Activated CD8-positive, alpha-beta T cell treated with anti-CD3 and anti-CD28 coated beads, Interleukin-2, amount 10 ng/mL, durations not matched to agents 7 days and 5 days (primary cell): ENCODE measurements at regions not wholly inside any gene's neighbourhood (a gene's known extent, or its start where the extent isn't known, plus 50 kb on each side); places are given as distances from the start of the nearest gene placed in this dataset.

Experiments used
- ATAC-seq: fragments of 150-1000 bp; cut with Tn5 transposase; one replicate; pipeline ENCODE4 v1.10.0; 2021; ENCODE audit warnings: moderate library complexity
- CTCF ChIA-PET: fragments of 350-600 bp; sonication (Branson Sonifier 250); formaldehyde crosslinking; loops from one replicate; lab custom pipeline; 2021; ENCODE audit warnings: antibody characterized with exemption; lab: Charles Lee
- POLR2A ChIA-PET: fragments of 350-600 bp; sonication (Branson Sonifier 250); formaldehyde crosslinking; loops from one replicate; lab custom pipeline; 2021; ENCODE audit warnings: antibody characterized with exemption; lab: Charles Lee
- DNase-seq: peaks from one replicate; pipeline ENCODE4 v3.0.0-alpha.2; 2020
- H3K27ac Mint-ChIP-seq: one replicate; pipeline ENCODE4 v1.8.0; 2021; ENCODE audit warnings: mild to moderate bottlenecking, mixed read lengths
- H3K27me3 Mint-ChIP-seq: one replicate; pipeline ENCODE4 v1.8.0; 2021; ENCODE audit warnings: low read depth, mixed read lengths
- H3K36me3 Mint-ChIP-seq: one replicate; pipeline ENCODE4 v1.8.0; 2021; ENCODE audit warnings: low read depth, mixed read lengths
- H3K4me1 Mint-ChIP-seq: one replicate; pipeline ENCODE4 v1.8.0; 2021; ENCODE audit warnings: low read depth, mixed read lengths
- H3K4me3 Mint-ChIP-seq: one replicate; pipeline ENCODE4 v1.8.0; 2021; ENCODE audit warnings: mild to moderate bottlenecking, mixed read lengths
- H3K9me3 Mint-ChIP-seq: one replicate; pipeline ENCODE4 v1.8.0; 2022; ENCODE audit warnings: mixed read lengths; ENCODE audit not compliant: insufficient read depth

DNA sequence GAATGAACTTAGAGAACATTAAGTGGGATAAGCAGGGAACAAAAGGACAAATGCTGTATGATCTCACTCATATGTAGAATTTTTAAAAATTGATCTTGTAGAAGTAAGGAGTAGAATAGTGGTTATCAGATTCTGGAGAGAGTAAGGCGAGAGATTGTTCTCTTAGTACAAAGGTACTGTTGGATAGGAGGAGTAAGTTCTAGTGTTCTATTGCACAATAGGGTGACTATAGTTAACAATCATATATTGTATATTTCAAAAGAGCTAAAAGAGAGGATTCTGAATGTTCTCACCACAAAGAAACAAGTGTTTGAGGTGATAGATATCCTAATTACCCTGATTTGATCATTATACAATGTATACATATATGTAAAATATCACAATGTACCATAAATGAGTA is 735.9 kb downstream of the NCAM2 start:
- ATAC-seq (no peak), DNase-seq (no peak)
- H3K4me3 Mint-ChIP-seq = no peak overlapping the region
- ChIA-PET POLR2A (no interaction called here), CTCF (no interaction called here)
- H3K27me3 Mint-ChIP-seq = no peaks in the 10 kb centered on the region
- no peaks in the 10 kb centered on the region for H3K4me1 Mint-ChIP-seq
- H3K36me3 Mint-ChIP-seq = no peaks in the 10 kb centered on the region
- peaks cover 4% of the 10 kb centered on the region for H3K9me3 Mint-ChIP-seq
- H3K27ac Mint-ChIP-seq = no peak overlapping the region

DNA sequence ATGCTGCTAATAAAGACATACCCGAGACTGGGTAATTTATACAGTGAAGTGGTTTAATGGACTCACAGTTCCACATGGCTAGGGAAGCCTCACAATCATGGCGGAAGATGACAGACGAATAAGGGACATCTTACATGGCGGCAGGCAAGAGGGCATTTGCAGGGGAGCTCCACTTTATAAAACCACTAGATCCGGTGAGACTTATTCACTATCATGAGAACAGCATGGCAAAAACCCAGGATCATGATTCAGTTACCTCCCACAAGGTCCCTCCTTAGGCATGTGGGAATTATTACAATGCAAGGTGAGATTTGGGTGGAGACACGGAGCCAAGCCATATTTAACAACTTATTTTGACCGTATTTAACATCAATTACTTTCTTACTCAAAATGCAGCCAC is 739.0 kb downstream of the NCAM2 start:
- Mint-ChIP-seq H3K27me3 (no peaks in the 10 kb centered on the region), H3K27ac (no peak overlapping the region), H3K36me3 (no peaks in the 10 kb centered on the region), H3K9me3 (no peaks in the 10 kb centered on the region), H3K4me1 (no peaks in the 10 kb centered on the region), H3K4me3 (no peak overlapping the region)
- ChIA-PET POLR2A (no interaction called here), CTCF (no interaction called here)
- no peak for DNase-seq
- no peak for ATAC-seq

DNA sequence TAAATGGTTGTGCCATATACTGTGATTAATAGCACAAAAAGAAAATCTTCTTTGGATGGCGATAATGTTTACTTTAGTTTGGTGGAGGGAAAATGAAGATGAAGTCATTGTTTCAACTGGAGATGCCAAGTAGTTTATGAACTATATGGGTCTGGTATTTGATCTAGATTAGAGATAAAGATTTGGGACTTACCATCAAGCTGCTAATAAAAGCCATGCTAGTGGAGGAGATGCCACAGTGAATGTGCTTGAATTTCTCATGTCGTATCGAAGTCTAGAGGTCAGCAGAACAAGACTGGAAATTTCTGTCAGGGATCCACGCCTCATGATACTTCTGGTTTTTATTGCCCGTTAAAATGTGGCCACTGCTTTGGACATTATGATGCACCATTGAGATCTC is 742.0 kb downstream of the NCAM2 start:
- no peak overlapping the region for H3K4me3 Mint-ChIP-seq
- CTCF ChIA-PET = no interaction called here

GRCh38 chr21:21750124-21750825 is 752.1 kb downstream of the NCAM2 start:
- POLR2A ChIA-PET = no interaction called here

More for the DNA sequence above, 742.0 kb downstream of the NCAM2 start:
- no peaks in the 10 kb centered on the region for H3K27me3 Mint-ChIP-seq
- H3K36me3 Mint-ChIP-seq = no peaks in the 10 kb centered on the region
- POLR2A ChIA-PET = no interaction called here
- ATAC-seq = no peak
- peaks cover 6% of the 10 kb centered on the region for H3K9me3 Mint-ChIP-seq
- H3K27ac Mint-ChIP-seq = no peak overlapping the region
- DNase-seq = no peak
- H3K4me1 Mint-ChIP-seq = no peaks in the 10 kb centered on the region

GRCh38 chr21:21751286-21751685 is 753.1 kb downstream of the NCAM2 start:
- H3K4me3 Mint-ChIP-seq = no peak overlapping the region
- POLR2A ChIA-PET = no interaction called here
- no peak for DNase-seq
- ATAC-seq = no peak
- H3K27me3 Mint-ChIP-seq = no peaks in the 10 kb centered on the region
- no peak overlapping the region for H3K27ac Mint-ChIP-seq
- CTCF ChIA-PET = no interaction called here
- H3K9me3 Mint-ChIP-seq = peaks cover 4% of the 10 kb centered on the region
- no peaks in the 10 kb centered on the region for H3K4me1 Mint-ChIP-seq
- no peaks in the 10 kb centered on the region for H3K36me3 Mint-ChIP-seq

More at GRCh38 chr21:21750124-21750825, 752.1 kb downstream of the NCAM2 start:
- H3K27ac Mint-ChIP-seq = no peak overlapping the region
- peaks cover 2% of the 10 kb centered on the region for H3K9me3 Mint-ChIP-seq
- H3K4me3 Mint-ChIP-seq = no peak overlapping the region
- no peaks in the 10 kb centered on the region for H3K4me1 Mint-ChIP-seq
- no peaks in the 10 kb centered on the region for H3K36me3 Mint-ChIP-seq
- no peak for ATAC-seq
- CTCF ChIA-PET = no interaction called here
- no peaks in the 10 kb centered on the region for H3K27me3 Mint-ChIP-seq
- DNase-seq = no peak

- CTCF ChIA-PET = no interaction called here
- Mint-ChIP-seq H3K4me1 (no peaks in the 10 kb centered on the region), H3K27me3 (no peaks in the 10 kb centered on the region), H3K27ac (no peak overlapping the region), H3K36me3 (no peaks in the 10 kb centered on the region), H3K4me3 (no peak overlapping the region), H3K9me3 (no peaks in the 10 kb centered on the region)
- POLR2A ChIA-PET = no interaction called here
- no peak for DNase-seq
- no peak for ATAC-seq
Measured at GRCh38 chr21:21762855-21763254, 764.6 kb downstream of the NCAM2 start.

- DNase-seq (no peak), ATAC-seq (no peak)
- Mint-ChIP-seq H3K36me3 (no peaks in the 10 kb centered on the region), H3K27ac (no peak overlapping the region), H3K4me3 (no peak overlapping the region), H3K4me1 (no peaks in the 10 kb centered on the region), H3K9me3 (peaks cover 6% of the 10 kb centered on the region), H3K27me3 (no peaks in the 10 kb centered on the region)
- POLR2A ChIA-PET = no interaction called here
- CTCF ChIA-PET = no interaction called here
Measured at GRCh38 chr21:21764281-21764680, 766.1 kb downstream of the NCAM2 start.

GRCh38 chr21:21767276-21767675 is 769.1 kb downstream of the NCAM2 start:
- ATAC-seq (no peak), DNase-seq (no peak)
- CTCF ChIA-PET = no interaction called here

DNA sequence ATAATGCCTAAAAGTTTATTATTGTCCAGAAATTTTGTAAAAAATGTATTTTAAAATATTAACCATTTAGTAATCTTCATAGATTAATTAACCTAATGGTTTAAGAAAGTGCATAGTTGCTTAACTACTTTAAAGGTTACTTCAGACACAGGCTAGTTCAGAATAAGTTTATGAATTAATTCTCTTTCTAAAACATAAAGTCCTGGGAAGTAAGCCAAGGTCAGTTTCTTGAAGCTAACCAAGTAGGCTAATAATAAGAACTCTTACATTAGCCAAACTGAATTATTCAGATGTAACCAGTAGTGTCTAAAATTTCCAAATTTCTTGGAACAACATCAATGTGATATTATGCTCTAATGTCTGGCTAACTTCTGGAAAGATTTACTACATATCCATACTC is 790.4 kb downstream of the NCAM2 start:
- ATAC-seq = no peak
- POLR2A ChIA-PET = no interaction called here
- DNase-seq = no peak
- CTCF ChIA-PET = no interaction called here
- no peak overlapping the region for H3K27ac Mint-ChIP-seq
- H3K4me3 Mint-ChIP-seq = no peak overlapping the region
- no peaks in the 10 kb centered on the region for H3K27me3 Mint-ChIP-seq
- no peaks in the 10 kb centered on the region for H3K36me3 Mint-ChIP-seq
- no peaks in the 10 kb centered on the region for H3K4me1 Mint-ChIP-seq
- peaks cover 6% of the 10 kb centered on the region for H3K9me3 Mint-ChIP-seq

More at GRCh38 chr21:21767276-21767675, 769.1 kb downstream of the NCAM2 start:
- Mint-ChIP-seq H3K27ac (no peak overlapping the region), H3K9me3 (peaks cover 12% of the 10 kb centered on the region), H3K4me3 (no peak overlapping the region), H3K27me3 (no peaks in the 10 kb centered on the region), H3K36me3 (no peaks in the 10 kb centered on the region), H3K4me1 (no peaks in the 10 kb centered on the region)
- POLR2A ChIA-PET = no interaction called here

GRCh38 chr21:21801921-21802320 is 803.7 kb downstream of the NCAM2 start:
- CTCF ChIA-PET = no interaction called here
- DNase-seq (no peak), ATAC-seq (no peak)
- POLR2A ChIA-PET = no interaction called here
- Mint-ChIP-seq H3K4me3 (no peak overlapping the region), H3K36me3 (no peaks in the 10 kb centered on the region), H3K4me1 (no peaks in the 10 kb centered on the region), H3K9me3 (peaks cover 6% of the 10 kb centered on the region), H3K27me3 (no peaks in the 10 kb centered on the region), H3K27ac (no peak overlapping the region)

- DNase-seq (no peak), ATAC-seq (no peak)
- Mint-ChIP-seq H3K27ac (no peak overlapping the region), H3K36me3 (no peaks in the 10 kb centered on the region), H3K4me3 (no peak overlapping the region), H3K27me3 (no peaks in the 10 kb centered on the region), H3K9me3 (no peaks in the 10 kb centered on the region), H3K4me1 (no peaks in the 10 kb centered on the region)
- ChIA-PET POLR2A (no interaction called here), CTCF (interaction anchor here (0.6 kb wide), 1 partner anchor 917 kb away, joined by 3 read pairs; no protein-coding TSS in a partner anchor)
Measured at GRCh38 chr21:21806711-21807597, 808.7 kb downstream of the NCAM2 start.

DNA sequence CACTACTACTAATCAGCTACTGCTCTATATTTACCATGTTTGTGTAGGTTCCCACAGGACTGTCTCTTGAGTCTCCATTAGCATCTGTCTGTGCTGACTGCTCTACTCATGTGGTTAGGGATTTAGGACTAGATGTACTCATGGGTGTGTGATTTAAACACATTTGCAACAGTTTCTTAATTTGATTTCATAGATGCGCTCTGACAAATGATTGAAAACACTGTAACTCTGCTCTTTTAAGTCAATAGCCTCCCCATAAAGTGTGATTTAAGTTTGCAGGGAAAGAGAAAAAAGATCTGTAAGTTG is 809.3 kb downstream of the NCAM2 start:
- no peak for ATAC-seq
- H3K27me3 Mint-ChIP-seq = no peaks in the 10 kb centered on the region
- no peak overlapping the region for H3K27ac Mint-ChIP-seq
- ChIA-PET CTCF (no interaction called here), POLR2A (no interaction called here)
- DNase-seq = no peak
- H3K36me3 Mint-ChIP-seq = no peaks in the 10 kb centered on the region
- H3K4me1 Mint-ChIP-seq = no peaks in the 10 kb centered on the region
- H3K4me3 Mint-ChIP-seq = no peak overlapping the region
- H3K9me3 Mint-ChIP-seq = no peaks in the 10 kb centered on the region
